Progenitor cell of endocrine pancreas (in vitro differentiated cells): ENCODE measurements at regions not wholly inside any gene's neighbourhood (a gene's known extent, or its start where the extent isn't known, plus 50 kb on each side); places are given as distances from the start of the nearest gene placed in this dataset.

Source experiments
- DNase-seq: peaks from one replicate; pipeline ENCODE4 v3.0.0; 2021; ENCODE audit warnings: low spot score; ENCODE audit not compliant: unreplicated experiment
- H3K27ac Mint-ChIP-seq: 2 replicates; pipeline ENCODE4 v1.8.0; 2021; ENCODE audit warnings: mild to moderate bottlenecking, moderate library complexity, mixed read lengths
- H3K27me3 Mint-ChIP-seq: 2 replicates; pipeline ENCODE4 v1.8.0; 2021; ENCODE audit warnings: mixed read lengths
- H3K36me3 Mint-ChIP-seq: 2 replicates; pipeline ENCODE4 v1.8.0; 2022; ENCODE audit warnings: mixed read lengths; ENCODE audit not compliant: insufficient read depth
- H3K4me1 Mint-ChIP-seq: 2 replicates; pipeline ENCODE4 v1.8.0; 2021; ENCODE audit warnings: low read depth, mixed read lengths
- H3K4me3 Mint-ChIP-seq: 2 replicates; pipeline ENCODE4 v1.8.0; 2021; ENCODE audit warnings: low read depth, mild to moderate bottlenecking, moderate library complexity, mixed read lengths
- H3K9me3 Mint-ChIP-seq: 2 replicates; pipeline ENCODE4 v1.8.0; 2021; ENCODE audit warnings: low read depth, mixed read lengths
- TF ChIP-seq, protein P1 (sequence below): fragments of 200-600 bp; sonication (generic); IDR thresholded peaks from one replicate; pipeline ENCODE4 v1.5.0; 2021; ENCODE audit warnings: antibody characterized with exemption, mild to moderate bottlenecking; ENCODE audit not compliant: unreplicated experiment

- Mint-ChIP-seq H3K27ac (no peak overlapping the region), H3K36me3 (no peaks in the 10 kb centered on the region), H3K27me3 (peaks cover 12% of the 10 kb centered on the region), H3K9me3 (no peaks in the 10 kb centered on the region), H3K4me3 (no peak overlapping the region), H3K4me1 (peaks cover 1% of the 10 kb centered on the region)
- TF ChIP-seq, protein P1, sequence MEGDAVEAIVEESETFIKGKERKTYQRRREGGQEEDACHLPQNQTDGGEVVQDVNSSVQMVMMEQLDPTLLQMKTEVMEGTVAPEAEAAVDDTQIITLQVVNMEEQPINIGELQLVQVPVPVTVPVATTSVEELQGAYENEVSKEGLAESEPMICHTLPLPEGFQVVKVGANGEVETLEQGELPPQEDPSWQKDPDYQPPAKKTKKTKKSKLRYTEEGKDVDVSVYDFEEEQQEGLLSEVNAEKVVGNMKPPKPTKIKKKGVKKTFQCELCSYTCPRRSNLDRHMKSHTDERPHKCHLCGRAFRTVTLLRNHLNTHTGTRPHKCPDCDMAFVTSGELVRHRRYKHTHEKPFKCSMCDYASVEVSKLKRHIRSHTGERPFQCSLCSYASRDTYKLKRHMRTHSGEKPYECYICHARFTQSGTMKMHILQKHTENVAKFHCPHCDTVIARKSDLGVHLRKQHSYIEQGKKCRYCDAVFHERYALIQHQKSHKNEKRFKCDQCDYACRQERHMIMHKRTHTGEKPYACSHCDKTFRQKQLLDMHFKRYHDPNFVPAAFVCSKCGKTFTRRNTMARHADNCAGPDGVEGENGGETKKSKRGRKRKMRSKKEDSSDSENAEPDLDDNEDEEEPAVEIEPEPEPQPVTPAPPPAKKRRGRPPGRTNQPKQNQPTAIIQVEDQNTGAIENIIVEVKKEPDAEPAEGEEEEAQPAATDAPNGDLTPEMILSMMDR: no peak
- DNase-seq: no peak
These were observed 397.0 kb upstream of the CCL2 start for GRCh38 chr17:33858121-33858520.

DNA sequence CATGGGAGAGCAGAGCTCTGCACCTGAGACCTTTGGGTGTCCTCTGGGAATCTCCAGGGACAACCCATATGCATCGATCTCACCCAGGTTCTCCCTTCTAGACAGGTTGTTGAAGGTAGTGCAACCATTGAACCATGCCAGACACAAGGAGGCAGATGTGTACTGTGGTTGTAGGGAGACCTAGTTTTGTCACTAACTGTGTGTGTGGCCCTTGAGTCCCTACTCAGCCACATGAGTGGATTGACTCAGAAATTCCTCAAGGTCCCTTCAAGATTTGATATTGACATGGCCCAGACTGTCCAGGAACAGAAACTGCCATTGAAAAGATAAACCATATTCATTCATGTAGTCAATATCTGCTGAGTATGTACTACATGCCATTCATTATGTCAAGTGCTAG lies 396.4 kb upstream of the CCL2 start:
- TF ChIP-seq, protein P1: no peak
- no peak overlapping the region for H3K27ac Mint-ChIP-seq
- H3K27me3 Mint-ChIP-seq: peaks cover 14% of the 10 kb centered on the region
- peaks cover 1% of the 10 kb centered on the region for H3K4me1 Mint-ChIP-seq
- H3K9me3 Mint-ChIP-seq: no peaks in the 10 kb centered on the region
- no peak for DNase-seq
- no peaks in the 10 kb centered on the region for H3K36me3 Mint-ChIP-seq
- H3K4me3 Mint-ChIP-seq: no peak overlapping the region

- H3K36me3 Mint-ChIP-seq: no peaks in the 10 kb centered on the region
- H3K4me1 Mint-ChIP-seq: no peaks in the 10 kb centered on the region
- H3K9me3 Mint-ChIP-seq: no peaks in the 10 kb centered on the region
- TF ChIP-seq, protein P1: no peak
- no peak overlapping the region for H3K4me3 Mint-ChIP-seq
- no peak for DNase-seq
- no peak overlapping the region for H3K27ac Mint-ChIP-seq
- peaks cover 10% of the 10 kb centered on the region for H3K27me3 Mint-ChIP-seq
These were observed 392.1 kb upstream of the CCL2 start for GRCh38 chr17:33862772-33863602.

GRCh38 chr17:33864758-33865229 lies 390.3 kb upstream of the CCL2 start:
- no peak for DNase-seq
- Mint-ChIP-seq H3K9me3 (no peaks in the 10 kb centered on the region), H3K27ac (peak overlapping the region; percentile 5), H3K4me3 (no peak overlapping the region), H3K27me3 (peaks cover 10% of the 10 kb centered on the region), H3K36me3 (no peaks in the 10 kb centered on the region), H3K4me1 (no peaks in the 10 kb centered on the region)
- TF ChIP-seq, protein P1: no peak

DNA sequence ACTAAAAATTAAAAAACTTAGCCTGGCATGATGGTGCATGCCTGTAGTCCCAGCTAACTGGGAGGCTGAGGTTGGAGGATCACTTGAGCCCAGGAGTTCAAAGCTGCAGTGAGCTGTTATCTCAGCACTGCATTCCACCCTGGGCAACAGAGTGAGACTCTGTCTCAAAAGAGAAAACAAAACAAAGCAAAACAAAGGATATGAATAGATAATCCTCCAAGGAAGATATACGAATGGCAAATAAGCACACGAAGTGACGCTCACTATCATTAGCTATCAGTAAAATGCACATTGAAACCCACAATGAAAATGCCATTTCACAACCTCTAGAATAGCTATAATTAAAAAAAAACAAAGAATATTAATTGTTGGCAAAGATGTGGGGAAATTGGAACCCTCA lies 386.2 kb upstream of the CCL2 start:
- no peak for DNase-seq
- H3K27me3 Mint-ChIP-seq: peaks cover 3% of the 10 kb centered on the region
- H3K27ac Mint-ChIP-seq: no peak overlapping the region
- no peak overlapping the region for H3K4me3 Mint-ChIP-seq
- H3K9me3 Mint-ChIP-seq: no peaks in the 10 kb centered on the region
- peaks cover 14% of the 10 kb centered on the region for H3K4me1 Mint-ChIP-seq
- no peaks in the 10 kb centered on the region for H3K36me3 Mint-ChIP-seq
- TF ChIP-seq, protein P1: no peak
